ENCODE measurements at regions not wholly inside any gene's neighbourhood (a gene's known extent, or its start where the extent isn't known, plus 50 kb on each side); places are given as distances from the start of the nearest gene placed in this dataset.

DNA sequence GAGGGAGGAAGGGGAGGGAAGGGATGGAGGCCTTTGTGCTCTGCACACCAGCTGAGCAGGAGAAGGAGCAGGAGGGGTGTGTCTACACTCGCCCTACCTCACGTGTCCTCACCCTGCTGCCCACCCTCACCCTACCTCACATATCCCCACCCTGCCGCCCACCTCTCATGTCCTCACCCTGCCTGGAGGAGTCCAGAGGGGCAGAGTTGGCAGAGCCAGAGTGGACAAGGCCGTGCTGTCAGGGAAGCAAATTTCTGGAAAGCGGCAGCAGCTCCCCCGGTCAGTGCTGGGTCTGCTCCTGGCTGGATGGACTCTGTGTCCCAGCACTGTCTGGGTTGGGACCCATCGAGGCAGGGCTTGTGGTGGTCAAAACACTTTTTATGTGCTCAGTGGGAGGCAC, 799.6 kb downstream of the BRD1 start:
- no peak for DNase-seq

DNA sequence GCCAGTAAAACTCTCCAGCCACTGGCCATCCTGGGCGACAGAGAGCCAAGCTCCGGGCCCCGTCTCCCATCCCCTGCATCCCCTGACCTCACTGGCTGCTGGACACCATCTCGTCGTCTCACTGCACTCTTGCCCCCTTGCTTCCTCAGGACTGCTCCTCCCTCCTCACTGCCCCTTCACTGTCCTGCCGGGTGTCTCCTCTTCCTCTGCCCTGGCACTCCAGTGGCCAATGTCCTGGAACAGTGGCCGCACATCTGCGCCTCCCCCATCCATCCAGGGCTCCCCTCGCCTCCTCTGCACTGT, 800.4 kb downstream of the BRD1 start:
- DNase-seq: no peak

DNA sequence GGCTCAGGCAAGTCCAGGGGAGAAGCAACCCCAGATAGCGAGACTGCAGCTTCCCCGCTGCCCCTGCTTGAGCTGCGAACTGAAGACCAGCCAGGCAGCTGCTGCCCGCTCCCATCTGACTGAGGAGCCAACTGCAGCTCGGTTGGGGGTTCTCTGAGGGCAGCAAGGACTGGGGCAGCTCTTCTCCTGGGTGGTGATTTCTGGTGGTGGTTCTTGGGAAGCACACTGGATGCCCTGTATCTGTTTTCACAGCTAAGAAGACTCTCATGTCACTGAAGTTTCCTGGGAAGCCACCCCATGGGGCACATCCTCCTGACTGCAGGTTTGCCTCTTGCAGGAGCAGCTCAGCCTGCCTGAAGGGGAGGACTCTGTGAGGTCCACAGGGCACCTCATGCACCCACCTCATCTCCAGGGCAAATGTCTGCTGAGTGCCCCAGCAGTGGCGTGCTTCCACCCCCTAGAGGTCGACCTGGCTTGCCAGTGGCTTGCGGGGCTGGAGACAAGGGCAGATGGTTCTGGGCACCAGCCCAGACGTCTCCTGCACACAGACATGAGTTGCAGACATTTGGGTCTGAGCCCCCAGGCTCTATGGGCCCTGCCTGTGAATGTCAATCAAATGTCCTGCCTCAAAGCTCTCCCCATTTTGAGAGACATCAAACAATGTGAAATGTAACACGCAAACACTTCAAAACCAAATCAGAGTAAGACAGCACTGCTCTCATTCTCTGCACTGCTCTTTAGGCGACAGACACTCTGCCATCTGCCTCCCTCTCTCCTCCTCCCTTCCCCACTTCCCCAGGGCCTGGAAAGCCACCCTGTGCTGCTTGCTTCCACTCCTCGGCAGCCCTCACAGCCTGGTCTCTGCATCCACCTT, 800.9 kb downstream of the BRD1 start:
- DNase-seq: no peak

DNA sequence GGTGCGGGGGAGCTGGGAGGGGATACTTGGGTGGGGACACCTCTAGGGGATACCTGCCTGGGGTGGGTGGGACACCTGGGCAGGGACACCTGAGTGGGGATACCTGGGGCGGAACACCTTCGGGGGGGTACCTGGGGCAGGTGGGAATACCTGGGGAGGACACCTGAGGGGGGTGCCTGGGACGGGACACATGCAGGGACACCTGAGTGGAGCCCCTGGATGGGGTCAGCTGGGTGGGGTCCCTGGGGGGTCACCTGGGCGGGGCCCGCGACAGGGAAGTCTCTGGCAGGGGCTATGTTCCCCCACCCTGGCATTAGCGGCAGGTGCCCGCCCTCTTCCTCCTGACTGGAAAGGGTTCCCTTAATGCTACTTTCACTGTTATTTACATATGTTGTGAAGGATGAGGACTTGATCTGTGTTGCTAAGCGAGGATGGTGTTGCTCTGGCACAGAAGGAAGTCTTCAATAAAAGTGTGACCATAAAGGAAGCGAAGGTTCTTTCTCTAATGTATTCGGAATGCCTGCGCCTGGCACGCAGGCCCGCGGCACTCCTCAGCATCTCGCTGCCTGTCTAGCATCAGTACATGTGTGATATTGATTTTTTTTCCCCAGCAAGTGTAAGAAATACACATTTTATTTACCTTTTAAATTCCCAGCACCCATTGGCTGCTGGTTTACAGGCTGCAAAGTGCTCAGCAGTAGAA, 801.7 kb downstream of the BRD1 start:
- DNase-seq: no peak

DNA sequence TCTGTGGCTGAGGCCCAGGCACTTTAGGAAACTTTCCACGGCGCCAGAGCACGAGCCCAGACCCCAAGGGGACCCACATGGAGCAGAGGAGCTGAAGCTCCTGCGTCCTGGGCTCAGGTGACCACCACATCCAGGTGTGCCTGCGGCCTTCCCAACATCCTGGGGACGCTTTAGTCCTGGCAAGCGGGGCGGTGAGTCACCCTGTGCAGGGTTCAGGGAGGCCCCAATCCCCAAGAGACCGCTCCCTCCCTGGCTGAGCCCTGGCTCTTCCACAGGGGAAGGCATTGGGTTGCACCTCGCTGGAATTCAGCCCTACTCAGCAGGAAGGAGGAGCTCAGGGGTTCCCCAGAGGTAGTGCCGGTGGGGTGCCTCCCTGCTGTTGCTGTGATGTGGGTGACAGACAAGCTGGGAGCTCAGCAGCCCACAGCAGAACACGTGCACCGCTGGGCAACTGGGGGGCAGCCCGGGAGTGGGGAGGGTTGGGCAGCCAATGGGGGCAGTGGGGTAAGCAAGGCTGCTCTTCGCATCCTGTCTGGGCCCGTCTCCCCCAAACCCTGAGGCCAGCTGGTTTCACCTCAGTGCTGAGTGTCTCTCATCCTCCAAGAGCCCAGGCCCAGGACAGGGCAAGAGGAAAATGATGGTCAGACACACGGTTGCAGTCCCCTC, 802.8 kb downstream of the BRD1 start:
- no peak for DNase-seq

DNA sequence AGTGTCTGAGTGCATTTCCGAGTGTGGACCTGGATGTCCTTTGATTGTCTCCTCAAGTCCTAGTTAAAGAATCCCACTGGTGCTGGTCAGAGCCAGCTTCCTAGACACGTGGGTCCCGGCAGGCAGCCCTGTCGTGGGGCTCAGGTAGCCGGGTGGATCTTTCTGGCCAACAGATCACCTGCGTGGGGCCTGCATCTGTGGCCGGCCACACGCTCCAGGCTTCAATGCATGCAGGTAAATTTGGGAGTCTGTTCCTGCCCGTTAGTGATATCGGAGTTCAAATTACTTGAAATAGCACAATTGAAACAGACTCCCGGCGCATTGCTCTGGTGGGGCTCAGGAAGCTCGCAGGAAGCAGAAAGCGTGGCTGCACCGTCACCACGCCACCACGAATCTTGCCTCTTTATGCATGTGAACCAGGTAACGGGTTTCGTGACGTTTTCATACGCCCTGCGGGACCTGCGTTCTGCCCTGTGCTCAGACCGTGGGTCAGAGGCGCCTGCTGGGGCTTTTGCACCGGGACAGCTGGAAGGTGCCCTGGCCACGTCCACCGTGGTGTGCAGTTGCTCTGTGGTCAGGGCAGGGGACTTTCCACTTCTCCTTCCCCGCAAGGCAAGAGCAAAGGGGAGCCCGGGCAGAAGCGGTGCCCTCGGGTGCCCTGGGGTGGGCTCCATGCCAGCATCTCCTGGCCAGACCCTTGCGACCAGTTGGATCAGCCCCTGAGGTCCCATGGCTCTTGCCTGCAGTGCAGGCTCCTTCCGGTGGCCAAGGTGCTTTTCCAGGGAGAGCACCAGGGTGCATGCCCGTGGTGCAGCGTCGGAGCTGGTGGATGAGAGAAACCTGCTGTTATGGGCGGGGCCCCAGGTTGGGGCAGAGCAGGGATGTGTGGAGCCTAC, 803.5 kb downstream of the BRD1 start:
- DNase-seq: no peak

DNA sequence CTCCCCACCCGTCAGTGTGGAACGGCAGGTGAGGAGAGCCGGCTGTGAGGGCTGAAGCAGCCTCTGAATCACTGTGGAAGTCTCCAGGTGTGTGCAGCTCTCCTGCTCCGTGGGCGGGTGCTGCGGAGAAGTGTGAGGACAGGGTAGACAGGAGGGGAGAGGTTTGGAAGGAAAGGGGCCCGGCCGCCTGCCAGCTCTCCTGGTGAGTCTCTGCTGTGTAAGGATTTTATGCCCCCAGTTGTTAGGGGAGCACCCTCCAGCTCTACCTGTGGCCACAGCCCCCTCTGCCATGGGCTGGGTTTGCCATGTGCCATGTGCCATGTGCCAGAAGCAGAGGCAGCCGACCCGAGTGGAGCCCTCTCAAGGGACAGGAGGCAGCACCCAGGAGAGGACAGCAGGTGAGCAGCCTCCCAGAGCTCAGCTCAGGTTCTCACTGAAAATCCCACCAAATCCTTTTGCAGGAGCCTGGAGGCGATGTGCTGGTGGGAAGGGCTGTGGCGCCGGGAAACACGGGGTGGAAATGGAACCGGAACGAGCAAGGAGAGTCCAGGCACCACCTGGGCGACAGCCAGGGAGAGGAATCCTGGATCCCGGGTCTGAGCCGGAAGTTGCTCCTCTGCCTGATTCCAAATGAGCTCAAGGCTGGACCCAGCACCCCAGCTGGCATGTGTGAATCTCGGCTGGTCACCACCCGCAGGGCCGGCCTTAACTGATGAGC, 804.4 kb downstream of the BRD1 start:
- DNase-seq: no peak

DNA sequence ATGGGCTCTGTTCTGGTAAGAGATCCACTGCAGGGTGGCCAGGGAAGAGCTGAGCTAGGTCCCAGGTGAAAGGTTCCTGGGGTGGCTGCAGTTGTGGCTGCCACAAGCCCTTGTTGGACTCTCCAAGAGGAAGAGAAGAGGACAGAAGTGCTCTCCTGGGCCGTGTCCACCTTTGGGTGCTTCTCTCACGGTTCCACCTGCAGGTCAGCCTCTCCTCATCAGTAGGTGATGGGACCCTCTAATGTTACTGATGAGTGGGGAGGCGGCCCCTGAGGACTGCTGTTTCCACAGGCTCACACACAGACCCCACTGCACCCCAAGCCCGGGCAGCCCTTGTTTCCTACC, 804.9 kb downstream of the BRD1 start:
- DNase-seq: no peak

DNA sequence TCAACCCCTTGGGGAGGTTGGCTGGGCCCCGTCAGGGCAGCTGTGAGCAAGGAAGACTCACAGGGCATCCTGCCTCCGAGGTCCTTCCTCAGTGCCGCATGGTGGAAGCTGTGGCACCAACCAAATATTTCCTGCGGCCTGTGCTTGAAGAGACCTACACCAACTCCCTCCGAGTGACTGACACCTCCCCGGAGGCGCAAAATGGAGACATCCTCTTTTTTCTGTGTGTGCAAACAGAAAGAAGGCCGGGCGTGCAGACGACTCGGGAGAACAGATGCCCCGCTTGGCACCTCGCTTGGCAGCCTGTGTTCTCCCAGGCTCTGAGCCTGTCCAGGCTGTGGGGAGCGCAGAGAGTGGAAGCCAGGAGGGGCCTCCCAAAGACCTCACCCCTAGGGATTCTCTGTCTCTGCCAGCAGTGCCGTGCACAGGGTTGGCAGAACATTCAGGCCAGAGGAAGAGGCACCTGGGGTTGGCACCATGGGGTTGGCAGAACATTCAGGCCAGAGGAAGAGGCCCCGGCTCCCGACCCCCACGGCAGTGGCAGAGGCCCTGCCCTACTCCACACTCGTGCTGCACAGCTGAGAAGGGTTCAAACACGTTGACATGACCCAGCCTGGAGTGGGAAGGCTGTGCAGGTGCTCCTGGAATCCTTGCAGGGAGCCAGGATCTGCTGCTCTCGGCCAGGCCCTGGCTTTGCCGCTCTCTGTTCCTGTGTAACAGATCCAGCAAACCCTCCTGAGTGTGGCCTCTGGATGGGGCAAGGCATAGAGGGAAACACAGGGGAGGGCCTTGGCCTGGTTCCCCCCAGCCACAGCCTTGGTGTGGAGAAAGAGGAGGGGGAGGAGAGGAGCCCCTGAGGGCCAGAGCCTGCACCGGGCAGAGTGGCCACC, 805.5 kb downstream of the BRD1 start:
- DNase-seq: no peak

DNA sequence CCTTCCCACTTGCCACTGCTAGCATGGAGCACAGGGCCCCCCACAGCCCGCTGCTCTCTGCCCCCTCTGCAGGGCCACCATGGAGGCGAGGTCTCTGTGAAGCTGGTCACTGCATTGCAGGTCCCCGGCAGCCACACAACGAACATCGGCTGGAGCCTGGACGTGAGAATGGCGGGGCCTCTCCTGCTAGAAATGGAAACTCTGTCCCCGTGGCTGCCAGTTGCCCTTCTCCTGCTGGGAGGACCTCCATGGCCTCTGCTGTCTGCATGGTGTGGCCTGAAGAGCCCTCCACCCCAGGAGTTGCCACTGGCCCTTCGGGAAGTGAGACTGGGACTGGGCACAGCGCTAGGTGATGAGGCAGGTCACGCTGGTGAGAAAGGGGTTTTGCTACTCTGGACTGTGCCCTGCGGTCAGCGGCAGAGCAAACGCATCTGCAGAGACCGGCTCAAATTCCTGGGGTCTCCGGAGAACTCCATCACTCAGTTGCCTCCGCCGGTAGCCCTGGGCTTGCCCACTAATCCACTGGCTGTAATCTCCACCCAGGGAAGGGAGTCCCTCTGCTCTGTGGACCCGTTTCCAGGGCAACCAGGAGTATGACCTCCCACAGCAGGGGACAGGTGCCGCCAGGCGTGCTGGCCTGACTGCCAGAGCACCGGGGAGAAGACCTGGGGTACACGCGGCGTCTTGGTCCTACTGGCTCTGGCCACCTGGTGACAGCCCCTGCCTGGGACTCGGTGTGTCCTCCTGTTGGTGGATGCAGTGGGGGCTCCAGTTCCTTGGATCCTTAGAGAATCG, 806.3 kb downstream of the BRD1 start:
- DNase-seq: no peak

DNA sequence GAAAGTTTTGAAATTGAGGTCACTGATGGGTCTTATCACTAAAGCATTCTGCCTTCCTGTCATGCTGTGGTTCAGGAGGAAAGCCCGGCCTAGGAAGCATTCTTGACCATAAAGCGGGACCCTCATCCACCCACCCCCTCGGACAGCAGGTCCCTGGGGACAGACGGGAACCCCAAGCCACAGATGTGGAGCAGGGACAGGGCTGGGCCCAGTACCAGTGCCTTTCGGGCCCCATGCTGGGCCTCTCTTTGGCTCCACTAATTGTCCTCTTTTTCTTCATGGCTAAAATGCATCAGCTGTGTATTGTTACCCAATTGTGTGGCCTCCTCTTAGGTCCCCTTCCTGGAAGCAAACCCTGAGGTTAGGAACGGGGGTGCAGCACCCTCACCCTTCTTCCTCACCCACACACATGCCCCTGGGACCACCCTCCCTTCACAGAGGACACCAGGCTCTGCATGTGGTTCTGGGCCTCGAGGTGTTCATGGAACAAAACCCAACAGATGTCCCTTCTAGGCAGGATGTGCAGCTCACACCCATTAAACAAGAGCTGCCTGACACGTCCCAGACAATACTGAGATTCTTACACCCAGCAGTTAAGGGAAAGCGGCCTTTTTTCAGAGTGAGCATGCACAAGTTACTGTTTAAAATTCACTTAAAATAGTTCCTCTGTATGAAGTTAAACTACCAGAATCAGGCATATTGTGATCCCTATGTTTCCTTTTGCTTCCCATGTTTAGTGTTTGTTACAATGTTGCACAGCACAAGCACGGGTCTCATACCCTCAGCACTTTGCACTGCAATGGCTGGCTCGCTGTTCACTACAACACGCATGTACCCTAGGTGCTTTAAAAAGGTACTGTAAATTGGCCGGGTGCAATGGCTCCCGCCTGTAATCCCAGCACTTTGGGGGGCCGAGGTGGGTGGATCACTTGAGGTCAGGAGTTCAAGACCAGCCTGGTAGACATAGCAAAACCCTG, 807.6 kb downstream of the BRD1 start:
- no peak for DNase-seq

DNA sequence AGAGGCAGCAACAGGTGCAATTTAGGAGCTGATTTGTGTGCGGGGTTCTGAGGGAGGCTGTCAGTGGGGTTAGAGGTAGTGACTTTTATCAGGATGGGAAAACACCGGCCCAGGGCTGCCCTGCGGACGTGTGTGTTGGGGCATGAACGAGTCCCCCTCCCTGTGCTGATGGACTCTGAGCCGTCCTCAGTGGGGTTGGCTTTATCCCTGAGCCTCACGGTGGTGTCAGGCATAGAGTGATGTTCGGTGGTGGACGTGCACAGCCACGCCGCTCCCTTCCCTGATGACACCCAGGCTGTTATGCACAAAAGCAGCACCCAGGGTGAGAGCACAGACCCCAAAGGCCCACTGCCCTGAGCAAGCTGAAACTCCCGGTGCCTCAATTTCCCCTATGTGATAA, 809.1 kb downstream of the BRD1 start:
- no peak for DNase-seq

DNA sequence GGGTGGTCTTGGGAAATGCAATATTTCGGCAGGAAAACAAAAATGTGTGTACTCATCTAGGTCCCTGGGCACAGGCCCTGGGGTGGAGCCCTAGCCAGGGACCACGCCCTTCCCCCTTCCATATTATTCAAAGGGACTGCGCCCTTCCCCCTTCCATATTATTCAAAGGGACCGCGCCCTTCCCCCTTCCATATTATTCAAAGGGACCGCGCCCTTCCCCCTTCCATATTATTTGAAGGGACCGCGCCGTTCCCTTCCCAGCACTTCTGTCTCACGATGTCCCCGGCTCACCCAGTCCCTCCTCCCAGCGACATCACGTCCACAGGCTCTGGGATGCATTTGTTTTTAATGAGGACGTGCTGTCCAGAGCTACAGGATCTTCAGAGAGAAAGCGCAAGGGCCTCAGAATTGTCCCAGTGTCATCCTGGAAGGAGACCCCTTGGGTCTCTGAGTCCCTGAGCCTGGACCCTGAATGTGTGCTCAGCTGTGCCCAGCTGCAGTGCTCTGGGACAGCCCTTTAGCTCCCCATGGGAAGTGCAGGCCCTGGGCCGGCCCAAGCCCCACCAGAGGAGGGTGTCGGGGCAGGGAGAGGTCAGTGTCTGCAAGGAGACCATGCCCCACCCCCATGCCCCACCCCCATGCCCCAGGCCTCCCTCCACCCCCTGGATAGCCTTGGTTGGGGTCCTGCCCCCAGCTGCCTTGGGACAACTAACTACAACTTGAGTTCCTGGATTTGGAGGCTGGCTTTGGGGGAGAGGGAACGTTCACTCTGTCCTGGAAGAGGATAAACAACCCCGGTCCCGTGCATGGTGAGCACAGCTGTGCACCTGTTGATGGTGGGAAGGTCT, 810.0 kb downstream of the BRD1 start:
- no peak for DNase-seq

DNA sequence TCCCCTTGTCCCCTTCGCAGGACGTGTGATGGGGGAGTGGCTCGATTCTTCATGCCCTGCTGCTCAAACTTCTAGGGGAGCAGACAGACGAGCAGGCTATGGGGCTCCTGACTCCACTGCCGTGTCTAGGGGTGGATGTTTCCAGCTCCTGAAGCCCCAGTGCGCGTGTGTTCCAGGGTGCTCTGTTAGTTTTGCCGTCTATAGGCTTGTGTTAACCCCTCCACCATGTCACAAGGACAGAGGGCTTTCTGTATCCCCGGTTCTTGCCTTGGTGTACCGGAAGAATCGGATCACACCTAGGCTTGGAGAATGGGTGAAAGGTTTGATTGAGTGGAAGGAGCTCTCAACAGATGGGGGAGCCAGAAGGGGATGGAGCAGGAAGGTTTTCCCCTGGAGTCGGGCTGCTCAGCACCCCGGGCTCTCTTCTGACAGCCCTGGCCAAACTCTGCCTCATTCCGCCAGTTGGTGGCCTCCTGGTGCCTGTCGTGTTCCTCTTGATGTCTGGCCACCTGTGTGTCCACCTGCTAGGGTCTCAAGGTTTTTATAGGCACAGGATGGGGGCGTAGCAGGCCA, 810.7 kb downstream of the BRD1 start:
- no peak for DNase-seq

DNA sequence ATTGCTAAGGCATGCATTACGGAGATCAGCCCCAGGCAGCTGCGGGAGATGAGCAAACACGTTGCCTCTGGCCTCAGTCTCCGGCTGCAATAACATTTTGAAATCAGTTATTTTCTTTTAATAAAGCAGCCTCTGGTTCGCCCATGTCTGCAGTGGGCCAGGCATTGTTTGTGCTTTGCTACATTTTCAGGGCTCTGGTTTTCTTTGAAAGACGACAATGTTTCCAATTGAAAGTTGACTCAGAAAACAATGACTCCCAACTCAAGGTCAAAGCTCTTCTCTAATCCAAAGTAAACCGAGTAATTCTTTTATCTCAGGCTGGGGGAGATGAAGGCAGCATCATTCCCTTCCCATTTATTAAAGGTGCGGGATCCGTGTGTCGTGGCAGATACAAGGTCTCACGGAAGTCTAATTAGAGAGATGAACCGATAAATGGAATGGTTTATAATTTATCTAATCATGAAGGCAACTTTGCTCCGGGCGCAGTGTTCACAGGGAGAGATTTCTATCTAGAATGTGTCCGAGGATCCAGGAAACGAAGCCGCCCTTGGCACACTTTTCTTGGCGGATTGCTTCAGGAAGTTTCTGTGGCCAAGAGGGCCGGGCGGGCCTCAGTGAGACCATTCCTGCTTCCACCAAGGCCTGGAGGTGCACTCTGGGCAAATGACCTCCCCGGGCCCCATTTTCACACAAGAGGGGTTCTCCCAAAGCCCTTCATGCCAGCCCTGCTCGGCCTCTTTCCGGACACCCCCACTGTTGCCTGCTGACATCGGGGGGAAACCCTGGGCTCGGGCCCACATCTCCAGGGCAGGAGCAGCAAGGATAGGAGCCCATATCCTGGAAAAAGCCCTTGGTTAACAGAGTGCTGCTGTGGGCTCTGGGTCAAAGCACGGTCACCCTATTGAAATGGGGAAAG, 811.4 kb downstream of the BRD1 start:
- DNase-seq: no peak

DNA sequence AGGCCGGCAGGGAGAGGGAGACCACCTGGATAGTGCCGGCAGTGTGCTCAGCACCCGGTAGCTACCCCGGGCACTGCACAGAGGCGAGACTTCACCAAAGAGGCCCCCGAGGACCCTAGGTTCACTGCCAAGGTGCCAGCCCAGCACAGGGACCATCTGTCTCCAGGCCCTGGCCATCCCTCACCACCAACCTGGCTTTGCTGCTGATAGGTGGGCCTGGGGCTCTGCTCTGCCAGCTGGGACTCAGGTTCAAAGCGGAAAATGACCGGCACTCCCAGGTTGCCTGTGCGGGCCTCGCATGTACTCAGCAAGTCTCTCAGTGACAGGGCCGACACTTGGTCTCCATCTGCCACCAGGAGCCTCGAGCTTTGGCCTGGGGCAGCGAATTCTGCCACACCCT, 812.2 kb downstream of the BRD1 start:
- DNase-seq: no peak
